ENCODE measurements at regions not wholly inside any gene's neighbourhood (a gene's known extent, or its start where the extent isn't known, plus 50 kb on each side); places are given as distances from the start of the nearest gene placed in this dataset.

GRCh38 chr4:154984148-154984547 lies 203.1 kb downstream of the RBM46 start:
- ATAC-seq = no peak

GRCh38 chr4:154984616-154985015 lies 203.5 kb downstream of the RBM46 start:
- no peak for ATAC-seq
- TF ChIP-seq PATZ1 (CRISPR knock-in tag; IDR thresholded peaks at IDR 0.05; ENCODE audit: borderline replicate concordance) = no peak
- TF ChIP-seq GLIS3 (CRISPR knock-in tag; IDR thresholded peaks at IDR 0.05) = no peak
- no peak for TF ChIP-seq ZNF8 (CRISPR knock-in tag; IDR thresholded peaks at IDR 0.05)
- TF ChIP-seq ARNTL (CRISPR knock-in tag; IDR thresholded peaks at IDR 0.05; ENCODE audit: borderline replicate concordance, low read depth) = no peak
- no peak for TF ChIP-seq PPARA (CRISPR knock-in tag; IDR thresholded peaks at IDR 0.05; ENCODE audit: borderline replicate concordance)
- TF ChIP-seq ZNF565 (CRISPR knock-in tag; conservative IDR thresholded peaks at IDR 0.05; ENCODE audit: low read depth) = no peak
- TF ChIP-seq BACH2 (CRISPR knock-in tag; IDR thresholded peaks at IDR 0.05; ENCODE audit: borderline replicate concordance) = no peak
- no peak for TF ChIP-seq ISL1 (CRISPR knock-in tag; IDR thresholded peaks at IDR 0.05)
- TF ChIP-seq CSRNP3 (CRISPR knock-in tag; IDR thresholded peaks at IDR 0.05) = no peak
- no peak for TF ChIP-seq CSDC2 (CRISPR knock-in tag; IDR thresholded peaks at IDR 0.05)
- TF ChIP-seq ZC3H10 (CRISPR knock-in tag; IDR thresholded peaks at IDR 0.05) = no peak
- no peak for TF ChIP-seq ZFP3 (CRISPR knock-in tag; IDR thresholded peaks at IDR 0.05)

More at GRCh38 chr4:154984148-154984547, 203.1 kb downstream of the RBM46 start:
- no peak for TF ChIP-seq ISL1 (CRISPR knock-in tag; IDR thresholded peaks at IDR 0.05)
- TF ChIP-seq ESRRG (CRISPR knock-in tag; IDR thresholded peaks at IDR 0.05) = no peak
- no peak for TF ChIP-seq CREB5 (CRISPR knock-in tag; IDR thresholded peaks at IDR 0.05; ENCODE audit: low read depth)
- no peak for TF ChIP-seq TSHZ2 (CRISPR knock-in tag; IDR thresholded peaks at IDR 0.05)
- no peak for TF ChIP-seq CSDC2 (CRISPR knock-in tag; IDR thresholded peaks at IDR 0.05)
- no peak for TF ChIP-seq ARNTL (CRISPR knock-in tag; IDR thresholded peaks at IDR 0.05; ENCODE audit: borderline replicate concordance, low read depth)
- no peak for TF ChIP-seq BACH2 (CRISPR knock-in tag; IDR thresholded peaks at IDR 0.05; ENCODE audit: borderline replicate concordance)
- no peak for TF ChIP-seq SNAI2 (CRISPR knock-in tag; IDR thresholded peaks at IDR 0.05)
- TF ChIP-seq PATZ1 (CRISPR knock-in tag; IDR thresholded peaks at IDR 0.05; ENCODE audit: borderline replicate concordance) = no peak
- TF ChIP-seq POU6F1 (CRISPR knock-in tag; IDR thresholded peaks at IDR 0.05; ENCODE audit: borderline replicate concordance, low read depth) = no peak
- TF ChIP-seq RARB (CRISPR knock-in tag; IDR thresholded peaks at IDR 0.05) = no peak
- TF ChIP-seq ZFP3 (CRISPR knock-in tag; IDR thresholded peaks at IDR 0.05) = no peak
- TF ChIP-seq ZNF70 (CRISPR knock-in tag; IDR thresholded peaks at IDR 0.05) = no peak
- no peak for TF ChIP-seq TOX (CRISPR knock-in tag; IDR thresholded peaks at IDR 0.05; ENCODE audit: borderline replicate concordance)
- TF ChIP-seq ZNF565 (CRISPR knock-in tag; conservative IDR thresholded peaks at IDR 0.05; ENCODE audit: low read depth) = no peak
- no peak for TF ChIP-seq ZFP30 (CRISPR knock-in tag; IDR thresholded peaks at IDR 0.05)
- no peak for TF ChIP-seq OSR1 (CRISPR knock-in tag; IDR thresholded peaks at IDR 0.05)
- TF ChIP-seq TCF4 (CRISPR knock-in tag; IDR thresholded peaks at IDR 0.05; ENCODE audit: borderline replicate concordance) = no peak

Measured in SK-N-SH treated with all-trans-retinoic acid at 6 μM for 48 hours (cell line).